K562 (cell line): ENCODE measurements at regions not wholly inside any gene's neighbourhood (a gene's known extent, or its start where the extent isn't known, plus 50 kb on each side); places are given as distances from the start of the nearest gene placed in this dataset.

Experiments
- ATAC-seq: fragments of 200-7000 bp; cut with Tn5 transposase; 3 replicates; pipeline ENCODE4 v1.9.1; 2020; ENCODE audit warnings: moderate library complexity
- BruUV-seq: library from RNA; stranded (reverse); fragments of 400-500 nt; replicated peaks from 2 replicates; lab custom pipeline; 2021; lab: Mats Ljungman, UMichigan
- CTCF ChIA-PET: fragments of 300-600 bp; formaldehyde crosslinking; extraction: SDS; loops from one replicate; lab custom pipeline; 2021; ENCODE audit warnings: low intra/inter-chr PET ratio; lab: Yijun Ruan, JAX
- POLR2A ChIA-PET: fragments of 300-600, 350-650 bp; sonication (Branson Sonifier 250); formaldehyde crosslinking; extraction: SDS; loops from one replicate; lab custom pipeline; 2021; ENCODE audit warnings: antibody characterized with exemption, inconsistent platforms; lab: Yijun Ruan, JAX
- DNase-seq, 4 experiments: peaks; one replicate each; pipeline versions ENCODE4 v3.0.0 to v3.0.0-alpha.2; 2011 to 2018; ENCODE audit warnings: low spot score in 3 of 4, mixed read lengths in 3 of 4; ENCODE audit errors: extremely low read depth in 1 of 4
- FAIRE-seq: peaks from 2 replicates; lab custom pipeline; 2011; peaks lifted over from hg19 to GRCh38; lab: Jason Lieb, UNC
- H2AFZ ChIP-seq: 2 replicates; pipeline ENCODE4 v1.6.0; 2011; ENCODE audit warnings: low read depth, low read length, control low read depth, inconsistent platforms
- H3K27ac ChIP-seq: fragments of 200-600 bp; 3 replicates; pipeline ENCODE4 v1.8.0; 2011; ENCODE audit warnings: low read depth, mild to moderate bottlenecking, control low read depth, inconsistent platforms, low read length, moderate library complexity, mixed read lengths; ENCODE audit errors: extremely low read depth
- H3K27me3 ChIP-seq, 2 experiments: fragments of 300-600 bp in 1 of 2; 2 replicates in 1 of 2; 3 replicates in 1 of 2; pipeline versions ENCODE4 v1.6.0 to v1.8.0; 2011; ENCODE audit warnings: inconsistent platforms in 2 of 2, low read length in 2 of 2, mild to moderate bottlenecking in 1 of 2, mixed read lengths in 1 of 2, moderate library complexity in 1 of 2; ENCODE audit not compliant: control insufficient read depth in 2 of 2, insufficient read depth in 2 of 2
- H3K36me3 ChIP-seq: fragments of 300-600 bp; 3 replicates; pipeline ENCODE4 v1.8.0; 2011; ENCODE audit warnings: mild to moderate bottlenecking, low read length, inconsistent platforms; ENCODE audit not compliant: control insufficient read depth, insufficient read depth
- H3K4me1 ChIP-seq, 2 experiments: fragments of 200-600 bp in 1 of 2; replicated peaks in 1 of 2; 2 replicates in 1 of 2; 3 replicates in 1 of 2; pipeline versions ENCODE4 v1.5.1 to v1.8.0; 2011; ENCODE audit warnings: inconsistent platforms in 2 of 2, low read length in 2 of 2, mild to moderate bottlenecking in 1 of 2, mixed read lengths in 1 of 2, moderate library complexity in 1 of 2; ENCODE audit not compliant: control insufficient read depth in 2 of 2, insufficient read depth in 2 of 2
- H3K4me2 ChIP-seq: 2 replicates; pipeline ENCODE4 v1.6.1; 2011; ENCODE audit warnings: low read length, control low read depth, inconsistent platforms, mixed read lengths; ENCODE audit not compliant: insufficient read depth
- H3K4me3 ChIP-seq: fragments of 200-600 bp; sonication (generic), shearing (Covaris generic); 2 replicates; pipeline ENCODE4 v1.5.1; 2016; ENCODE audit warnings: control low read depth, inconsistent platforms
- H3K79me2 ChIP-seq: fragments of 200-600 bp; 3 replicates; pipeline ENCODE4 v1.8.0; 2011; ENCODE audit warnings: low read length, inconsistent platforms; ENCODE audit not compliant: control insufficient read depth, insufficient read depth
- H3K9ac ChIP-seq, 2 experiments: 2 replicates each; pipeline versions ENCODE4 v1.6.0 to v1.6.1; 2011; ENCODE audit warnings: low read depth in 2 of 2, low read length in 2 of 2, control low read depth in 1 of 2, inconsistent platforms in 1 of 2, mild to moderate bottlenecking in 1 of 2, mixed read lengths in 1 of 2; ENCODE audit not compliant: insufficient read depth in 1 of 2
- H3K9me1 ChIP-seq: one replicate; pipeline ENCODE4 v1.6.0; 2011; ENCODE audit warnings: inconsistent platforms, mild to moderate bottlenecking, low read length, moderate library complexity; ENCODE audit not compliant: control insufficient read depth, insufficient read depth
- H3K9me3 ChIP-seq: replicated peaks from 2 replicates; pipeline ENCODE4 v1.5.1; 2011; ENCODE audit warnings: low read depth, low read length, inconsistent platforms; ENCODE audit not compliant: control insufficient read depth, insufficient read depth
- H4K20me1 ChIP-seq: replicated peaks from 2 replicates; pipeline ENCODE4 v1.6.1; 2011; ENCODE audit warnings: low read length, inconsistent platforms, mixed read lengths; ENCODE audit not compliant: control insufficient read depth, insufficient read depth
- CUX1 ChIP-seq: fragments of 200-800 bp; sonication (Bioruptor generic); IDR thresholded peaks from 2 replicates; pipeline ENCODE4 v1.6.1; 2016; ENCODE audit warnings: missing genetic modification characterization, missing compliant biosample characterization
- DIDO1 ChIP-seq: fragments of 450-650 bp; IDR thresholded peaks from 2 replicates; pipeline ENCODE4 v1.6.1; 2016; ENCODE audit warnings: low read depth, missing biosample characterization, missing genetic modification characterization
- E2F4 ChIP-seq: sonication (generic); formaldehyde crosslinking; IDR thresholded peaks from 2 replicates; pipeline ENCODE4 v1.8.0; 2022; ENCODE audit warnings: mild to moderate bottlenecking, low read depth, missing genetic modification reagents
- GABPB2 ChIP-seq: fragments of 250-450 bp; sonication (Bioruptor Pico); conservative IDR thresholded peaks from 2 replicates; pipeline ENCODE4 v1.5.1; 2021; ENCODE audit warnings: mild to moderate bottlenecking
- GTF2A2 ChIP-seq: IDR thresholded peaks from 2 replicates; pipeline ENCODE4 v1.6.1; 2016; ENCODE audit warnings: mild to moderate bottlenecking, missing genetic modification characterization, missing compliant biosample characterization
- JUNB ChIP-seq: fragments of 450-650 bp; formaldehyde crosslinking; conservative IDR thresholded peaks from 2 replicates; pipeline ENCODE4 v1.4.0; 2020; ENCODE audit warnings: mild to moderate bottlenecking
- MTA1 ChIP-seq: fragments of 450-650 bp; IDR thresholded peaks from 2 replicates; pipeline ENCODE4 v1.6.1; 2017; ENCODE audit warnings: borderline replicate concordance
- NFRKB ChIP-seq: fragments of 450-650 bp; IDR thresholded peaks from 2 replicates; pipeline ENCODE4 v1.6.1; 2016; ENCODE audit warnings: low read depth
- PURB ChIP-seq: sonication (generic); formaldehyde crosslinking; IDR thresholded peaks from 2 replicates; pipeline ENCODE4 v1.9.0; 2021; ENCODE audit warnings: low read depth, mild to moderate bottlenecking, missing genetic modification reagents
- XRCC3 ChIP-seq: fragments of 450-650 bp; IDR thresholded peaks from 2 replicates; pipeline ENCODE4 v1.6.1; 2017; ENCODE audit warnings: mild to moderate bottlenecking, moderate library complexity
- ZBTB5 ChIP-seq: fragments of 450-650 bp; IDR thresholded peaks from 2 replicates; pipeline ENCODE4 v1.6.1; 2017; ENCODE audit warnings: antibody characterized with exemption
- ZHX1 ChIP-seq: fragments of 150-350 bp; conservative IDR thresholded peaks from 2 replicates; pipeline ENCODE4 v1.6.1; 2014; ENCODE audit warnings: low read length
- ZNF589 ChIP-seq: fragments of 200-800 bp; sonication (Bioruptor generic); IDR thresholded peaks from 2 replicates; pipeline ENCODE4 v1.6.1; 2016; ENCODE audit warnings: low read depth, missing genetic modification characterization, missing compliant biosample characterization
- WGBS: fragments of 100-300 bp; shearing (Covaris generic); methylation state at CpG from one replicate; pipeline ENCODE4 v1.1.6; 2016; ENCODE audit warnings: low coverage, mixed read lengths; ENCODE audit not compliant: insufficient coverage; ENCODE audit errors: missing lambda C conversion rate; 5-methylcytosine and 5-hydroxymethylcytosine counted together
- in situ Hi-C: fragments of 300-500 bp; cut with MboI; formaldehyde crosslinking; loops from 4 replicates; pipeline ENCODE4 v1.15.0; 2018; ENCODE audit warnings: inconsistent platforms, mixed read lengths
- intact Hi-C: fragments of 100-400 bp; cut with micrococcal nuclease; formaldehyde crosslinking; loops from 2 replicates; pipeline ENCODE4 v1.14.2; 2022

- no TSS peak for BruUV-seq
- Histone ChIP-seq H3K36me3 (no peaks in the 10 kb centered on the region), H3K79me2 (no peaks in the 10 kb centered on the region), H2AFZ (no peak overlapping the region), H3K4me1 (no peaks in the 10 kb centered on the region), H3K9ac (no peak overlapping the region), H3K27me3 (peaks cover 0 to 5% of the 10 kb centered on the region in 2 experiments; a peak in 3 of 5 replicates), H3K4me3 (no peak overlapping the region), H3K4me2 (no peak overlapping the region), H4K20me1 (no peaks in the 10 kb centered on the region), H3K27ac (no peak overlapping the region), H3K9me1 (no peaks in the 10 kb centered on the region), H3K9me3 (no peaks in the 10 kb centered on the region)
- ChIA-PET CTCF (no interaction called here), POLR2A (no interaction called here)
- no peak for DNase-seq
- in situ Hi-C loops: no loop called here
- no peak for ATAC-seq
- WGBS: 6% methylated on average over 3 of the region's 3 CpGs
- no peak for FAIRE-seq
- intact Hi-C loops: no loop called here
- no peak for TF ChIP-seq ZNF589 (CRISPR knock-in tag)
- TF ChIP-seq GABPB2: no peak
- no peak for TF ChIP-seq ZHX1
- no peak for TF ChIP-seq E2F4 (CRISPR knock-in tag)
- no peak for TF ChIP-seq MTA1
- TF ChIP-seq NFRKB: no peak
- no peak for TF ChIP-seq PURB (CRISPR knock-in tag)
- TF ChIP-seq XRCC3: no peak
- no peak for TF ChIP-seq CUX1 (CRISPR knock-in tag)
- no peak for TF ChIP-seq GTF2A2 (tag)
- TF ChIP-seq DIDO1 (tag): no peak
- TF ChIP-seq ZBTB5: no peak
- TF ChIP-seq JUNB (CRISPR knock-in tag): no peak
Measured at GRCh38 chr13:109650861-109651260, 135.5 kb downstream of the IRS2 start.
